KG1 (cell line): ENCODE measurements at regions not wholly inside any gene's neighbourhood (a gene's known extent, or its start where the extent isn't known, plus 50 kb on each side); places are given as distances from the start of the nearest gene placed in this dataset.

Experiments
- DNase-seq: peaks from one replicate; lab custom pipeline; 2025; lab: John Stamatoyannopoulos, UW

GRCh38 chr1:37242501-37242900, 208.2 kb upstream of the GRIK3 start:
- no peak for DNase-seq

DNA sequence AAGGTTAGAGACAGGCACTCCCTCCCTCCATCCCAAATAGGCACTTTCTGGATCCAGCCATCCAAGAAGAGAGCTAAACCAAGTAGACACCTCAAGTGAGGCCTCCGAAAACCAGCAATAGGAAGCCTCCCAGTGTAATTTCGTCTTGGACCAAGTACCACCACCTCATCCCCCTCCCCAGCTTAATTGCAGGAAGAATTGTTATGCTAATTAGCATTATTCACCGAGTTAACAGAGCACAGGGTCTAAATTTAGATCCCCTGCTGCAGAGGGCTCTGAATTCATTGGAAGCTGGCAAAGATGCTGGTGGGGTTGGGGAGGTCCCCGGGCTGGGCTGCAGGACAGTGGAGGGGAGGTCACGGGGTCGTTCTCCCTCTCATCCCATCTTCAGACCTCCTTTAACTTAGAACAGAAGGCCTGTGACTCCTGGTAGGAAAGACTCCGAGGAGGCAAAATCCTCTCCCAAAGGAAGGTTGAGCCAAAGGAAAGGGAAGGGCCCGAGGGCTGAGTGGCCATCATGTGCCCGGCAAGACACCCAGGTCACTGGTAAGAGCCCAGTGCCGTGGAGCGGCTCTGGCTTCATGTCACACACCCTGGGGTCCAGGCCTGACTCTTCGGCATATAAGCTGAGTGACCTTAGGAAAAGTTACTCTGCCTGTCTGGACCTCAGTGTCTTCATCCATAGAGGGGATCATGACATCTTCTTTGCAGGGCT, 209.2 kb upstream of the GRIK3 start:
- no peak for DNase-seq

- no peak for DNase-seq
Measured at GRCh38 chr1:37244083-37244480, 209.8 kb upstream of the GRIK3 start.

- no peak for DNase-seq
Measured at GRCh38 chr1:37244815-37245214, 210.5 kb upstream of the GRIK3 start.

GRCh38 chr1:37246631-37247030, 212.3 kb upstream of the GRIK3 start:
- DNase-seq: no peak

GRCh38 chr1:37250371-37250770, 216.1 kb upstream of the GRIK3 start:
- DNase-seq: no peak

GRCh38 chr1:37255136-37255795, 219.1 kb upstream of the ZC3H12A start:
- no peak for DNase-seq

DNA sequence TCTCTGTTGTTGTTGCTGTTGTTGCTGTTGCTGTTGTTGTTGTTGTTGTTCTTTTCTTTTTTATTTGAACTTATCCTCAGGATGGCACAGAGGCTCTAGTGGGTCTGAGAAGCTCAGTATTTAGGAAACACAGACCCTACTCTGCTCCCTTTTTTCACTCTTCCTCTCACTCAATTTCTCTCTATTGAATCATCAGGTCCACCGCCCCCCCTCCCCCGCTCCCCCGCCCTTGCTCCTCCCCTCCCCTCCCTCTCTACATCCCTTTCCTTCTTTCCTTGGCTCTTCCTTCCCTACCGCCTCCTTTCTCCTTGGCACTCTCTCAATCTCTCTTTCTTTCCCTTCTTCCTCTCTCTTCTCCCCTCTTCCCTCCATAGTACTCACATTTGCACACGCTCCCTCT, 218.5 kb upstream of the ZC3H12A start:
- no peak for DNase-seq

GRCh38 chr1:37257646-37258045, 216.7 kb upstream of the ZC3H12A start:
- no peak for DNase-seq

DNA sequence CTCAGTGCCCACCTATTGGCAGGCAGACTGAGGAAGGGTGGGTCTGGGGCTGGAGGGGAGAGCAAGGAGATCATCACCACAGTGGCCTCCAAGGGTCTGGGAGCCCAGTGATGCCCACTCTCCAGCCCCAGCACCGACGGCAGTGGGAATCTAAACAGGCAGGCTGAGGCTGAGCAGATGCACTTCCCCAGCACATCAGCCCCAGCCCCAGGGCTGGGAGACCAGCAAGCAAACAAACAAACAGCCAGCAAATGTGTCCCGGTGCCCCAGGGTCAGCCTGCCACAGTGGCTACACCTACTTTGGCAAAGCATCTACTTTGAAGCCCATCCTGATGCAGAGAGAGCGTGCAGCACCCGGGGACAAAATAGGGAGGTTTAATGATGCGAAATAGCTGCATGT, 216.3 kb upstream of the ZC3H12A start:
- no peak for DNase-seq

DNA sequence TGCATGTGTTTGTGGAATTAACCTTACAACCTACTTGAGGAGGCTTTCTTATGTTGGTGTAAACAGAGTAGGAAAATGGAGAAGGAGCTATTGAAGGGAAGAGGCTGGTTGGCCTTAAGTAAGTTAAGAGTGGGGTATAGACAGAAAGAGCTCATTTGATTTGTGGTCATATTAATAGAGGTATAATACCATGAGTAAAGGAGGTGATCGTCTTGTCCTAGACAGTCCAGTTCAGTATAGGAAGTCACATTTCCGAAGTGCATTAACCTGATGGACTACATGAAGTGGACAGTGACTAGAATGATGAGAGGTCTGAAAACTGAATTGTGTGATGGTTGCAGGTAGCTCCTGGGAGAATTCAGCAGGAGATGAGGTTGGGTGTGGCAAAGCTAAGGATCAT, 215.4 kb upstream of the ZC3H12A start:
- DNase-seq: no peak

DNA sequence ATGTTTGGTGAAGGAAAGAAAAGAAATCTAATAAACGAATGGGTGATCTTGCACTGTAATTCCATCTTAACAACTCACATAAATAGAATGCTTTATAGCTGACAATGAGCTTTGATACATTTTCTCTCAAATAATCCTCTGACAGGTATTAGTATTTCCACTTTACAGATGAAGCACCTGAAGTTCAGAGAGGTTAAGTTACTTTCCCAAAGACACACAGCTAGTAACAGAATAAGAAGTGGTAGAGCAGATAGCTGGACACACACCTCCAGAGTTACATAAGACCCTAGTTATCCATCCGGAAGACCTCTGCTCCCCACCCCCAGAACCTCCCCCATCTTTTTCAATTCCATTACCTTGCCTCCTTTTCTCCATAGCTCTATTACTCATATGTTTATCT, 213.3 kb upstream of the ZC3H12A start:
- no peak for DNase-seq

- no peak for DNase-seq
Measured at GRCh38 chr1:37262439-37263170, 211.8 kb upstream of the ZC3H12A start.

- no peak for DNase-seq
Measured at GRCh38 chr1:37265156-37265555, 209.2 kb upstream of the ZC3H12A start.

- no peak for DNase-seq
Measured at GRCh38 chr1:37265786-37266667, 208.4 kb upstream of the ZC3H12A start.

- no peak for DNase-seq
Measured at GRCh38 chr1:37267111-37267835, 207.1 kb upstream of the ZC3H12A start.

GRCh38 chr1:37270639-37271038, 203.7 kb upstream of the ZC3H12A start:
- DNase-seq: no peak

- DNase-seq: no peak
Measured at GRCh38 chr1:37272626-37273025, 201.8 kb upstream of the ZC3H12A start.

DNA sequence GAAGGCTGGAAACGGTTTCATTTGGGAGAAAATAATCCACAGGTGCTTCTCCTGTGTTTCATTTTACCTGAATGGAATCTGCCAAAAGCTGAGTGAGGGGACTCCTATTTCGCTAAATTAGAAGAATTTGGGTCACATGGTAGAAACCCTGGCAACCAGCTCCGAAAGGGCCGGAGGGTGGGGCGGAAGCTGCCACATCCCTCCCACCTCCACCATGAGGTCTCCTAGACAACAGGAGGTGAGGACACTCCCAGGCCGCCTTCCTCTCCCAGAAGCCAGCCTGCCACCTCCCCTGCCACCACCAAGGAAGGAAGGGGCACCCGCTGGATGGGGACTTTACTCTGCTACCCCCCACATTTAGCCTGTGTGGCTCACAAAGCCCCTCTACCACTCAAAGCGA, 199.9 kb upstream of the ZC3H12A start:
- DNase-seq: no peak

DNA sequence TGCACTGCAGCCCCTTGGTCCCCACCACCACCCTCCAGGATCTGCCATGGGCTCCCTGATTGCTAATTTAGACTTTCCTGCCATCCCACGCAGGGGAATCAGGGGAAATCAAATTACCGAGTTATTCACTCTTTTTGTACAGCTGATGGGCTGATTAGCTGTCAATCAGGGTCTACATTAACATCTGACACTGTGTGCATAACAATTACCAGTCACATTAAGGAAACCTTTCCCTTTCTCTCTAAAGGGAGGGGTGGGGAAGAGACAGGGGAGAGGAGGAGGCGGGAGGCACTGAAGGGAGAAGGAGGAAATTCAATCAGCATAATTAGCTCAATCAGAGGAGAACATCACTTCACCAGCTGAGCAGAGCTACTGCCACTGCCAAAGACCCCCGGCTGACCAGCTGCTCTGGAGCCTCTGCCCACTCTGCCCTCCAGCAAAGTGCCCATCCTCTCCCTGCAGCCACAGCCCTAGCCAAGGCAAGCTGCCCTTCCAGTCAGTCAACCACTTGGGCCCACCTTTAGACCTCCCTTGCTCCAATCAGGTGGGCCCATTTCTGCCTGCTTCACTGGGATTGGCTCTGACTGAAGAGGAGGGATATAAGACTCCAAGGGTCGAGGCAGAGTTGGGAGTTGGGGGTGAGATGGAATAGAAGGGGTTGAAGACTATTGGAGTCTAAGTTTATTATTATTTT, 199.3 kb upstream of the ZC3H12A start:
- no peak for DNase-seq

- DNase-seq: no peak
Measured at GRCh38 chr1:37277366-37277765, 197.0 kb upstream of the ZC3H12A start.
